ENCODE measurements at regions not wholly inside any gene's neighbourhood (a gene's known extent, or its start where the extent isn't known, plus 50 kb on each side); places are given as distances from the start of the nearest gene placed in this dataset.

GRCh38 chr5:71949772-71950171 lies 157.5 kb upstream of the MAP1B start:
- intact Hi-C loops (cut with micrococcal nuclease) (loop anchor here (10.0 kb wide), 2 partner anchors 55 to 355 kb away; no protein-coding TSS in a partner anchor), in situ Hi-C loops (cut with MboI; ENCODE audit: low sequenced_read_pairs) (no loop called here), dilution Hi-C loops (cut with HindIII; ENCODE audit: low sequenced_read_pairs, unreplicated experiment) (no loop called here)
- H3K14ac ChIP-seq (replicated peaks; ENCODE audit: low read depth, low read length): no peak overlapping the region
- no peak overlapping the region for H3K4me2 ChIP-seq (ENCODE audit: low read depth, low read length)
- H3K23ac ChIP-seq (ENCODE audit: low read depth, low read length): no peak overlapping the region
- H2AK9ac ChIP-seq (replicated peaks; ENCODE audit: low read depth, low read length, poor library complexity): no peak overlapping the region
- H3K27me3 ChIP-seq (ENCODE audit: control insufficient read depth, insufficient read depth, low read length): peaks cover 12% of the 10 kb centered on the region
- no peak overlapping the region for H2BK20ac ChIP-seq (ENCODE audit: low read depth, low read length)
- no peak overlapping the region for H4K8ac ChIP-seq (ENCODE audit: low read depth in 2 of 2, low read length in 2 of 2)
- CTCF ChIA-PET: no interaction called here
- no peaks in the 10 kb centered on the region for H3K79me1 ChIP-seq (ENCODE audit: low read depth in 1 of 2, low read length in 2 of 2)
- DNase-seq (no peak), ATAC-seq (ENCODE audit: low read depth) (no peak)
- POLR2A ChIA-PET (ENCODE audit: unreplicated experiment): no interaction called here
- H2BK15ac ChIP-seq (ENCODE audit: low read depth, low read length): no peak overlapping the region
- 71% methylated on average over 1 of the region's 5 CpGs; no CpG with 5 or more reads in 1 of the 2 experiments for WGBS, 2 experiments (ENCODE audit: extremely low coverage in 2 of 2, insufficient read length in 1 of 2)
- no peak overlapping the region for H3K9ac ChIP-seq (ENCODE audit: low read depth, low read length)
- H3K4me1 ChIP-seq (ENCODE audit: control insufficient read depth, insufficient read depth, low read length): no peaks in the 10 kb centered on the region
- no peak overlapping the region for H4K91ac ChIP-seq (ENCODE audit: insufficient read depth, low read depth, low read length)
- no peak overlapping the region for H2BK5ac ChIP-seq (ENCODE audit: low read depth, low read length, poor library complexity, severe bottlenecking)
- H3K9me1 ChIP-seq (ENCODE audit: insufficient read depth, low read length): no peaks in the 10 kb centered on the region
- no peak overlapping the region for H2BK120ac ChIP-seq (ENCODE audit: low read depth, low read length)
- H3K4ac ChIP-seq (ENCODE audit: low read depth, low read length): no peak overlapping the region
- BruUV-seq (replicated peaks): no TSS peak
- H4K5ac ChIP-seq (ENCODE audit: low read depth, low read length): no peak overlapping the region
- TF ChIP-seq MAZ (IDR thresholded peaks at IDR 0.05; ENCODE audit: borderline replicate concordance, low read depth, low read length) (no peak), NFE2L2 (IDR thresholded peaks at IDR 0.05; ENCODE audit: low read depth, low read length) (no peak), ELK1 (IDR thresholded peaks at IDR 0.05; ENCODE audit: borderline replicate concordance, low read depth, low read length) (no peak), POLR2A (IDR thresholded peaks at IDR 0.05; ENCODE audit: low read depth, low read length) (no peak), RCOR1 (IDR thresholded peaks at IDR 0.05; ENCODE audit: insufficient replicate concordance, low read length) (no peak), MAFK (IDR thresholded peaks at IDR 0.05; ENCODE audit: low read depth, low read length) (no peak), MXI1 (IDR thresholded peaks at IDR 0.05; ENCODE audit: borderline replicate concordance, low read depth, low read length) (no peak), RFX5 (IDR thresholded peaks at IDR 0.05; ENCODE audit: low read depth, low read length) (no peak), RAD21 (IDR thresholded peaks at IDR 0.05; ENCODE audit: low read length) (no peak), FOS (IDR thresholded peaks at IDR 0.05; ENCODE audit: low read depth, low read length) (no peak), CEBPB (IDR thresholded peaks at IDR 0.05; ENCODE audit: low read depth, low read length) (no peak), CHD1 (IDR thresholded peaks at IDR 0.05; ENCODE audit: low read depth, low read length) (no peak), BHLHE40 (IDR thresholded peaks at IDR 0.05; ENCODE audit: low read depth, low read length) (no peak), SMC3 (IDR thresholded peaks at IDR 0.05; ENCODE audit: low read depth, low read length) (no peak)
- no peak overlapping the region for H2AFZ ChIP-seq (replicated peaks; ENCODE audit: low read length, poor library complexity)
- H3K18ac ChIP-seq (ENCODE audit: low read depth, low read length): no peak overlapping the region
- H3K36me3 ChIP-seq (ENCODE audit: control insufficient read depth, insufficient read depth, low read length): no peaks in the 10 kb centered on the region
- H2AK5ac ChIP-seq (ENCODE audit: low read depth, low read length): no peak overlapping the region
- peaks cover 4% of the 10 kb centered on the region; the same call in 1 of the 2 replicates for H3K9me3 ChIP-seq (ENCODE audit: control insufficient read depth, insufficient read depth, low read length)
- no peak overlapping the region for H3K27ac ChIP-seq (ENCODE audit: insufficient read depth, low read length)
- H3K4me3 ChIP-seq (ENCODE audit: insufficient read depth, low read depth, low read length): no peak overlapping the region
- H3K56ac ChIP-seq (ENCODE audit: extremely low read depth, insufficient read depth, low read length): no peak overlapping the region
- no peaks in the 10 kb centered on the region for H4K20me1 ChIP-seq (ENCODE audit: insufficient read depth, low read length)

All from IMR-90 (cell line).